Panc1 (cell line): ENCODE measurements at regions not wholly inside any gene's neighbourhood (a gene's known extent, or its start where the extent isn't known, plus 50 kb on each side); places are given as distances from the start of the nearest gene placed in this dataset.
"Not testable (repeated sequence)": the region's sequence is repeated elsewhere in the genome, so short reads cannot be mapped to it uniquely, and the experiment has no call there.

Source experiments
- CTCF ChIP-seq: fragments of 450-650 bp; IDR thresholded peaks from 2 replicates; pipeline ENCODE4 v1.5.1; 2017; ENCODE audit warnings: mild to moderate bottlenecking
- POLR2AphosphoS5 ChIP-seq: IDR thresholded peaks from 2 replicates; pipeline ENCODE4 v1.6.1; 2012; ENCODE audit warnings: mild to moderate bottlenecking, low read depth, low read length, moderate library complexity
- REST ChIP-seq, 2 experiments: IDR thresholded peaks; 2 replicates each; pipeline ENCODE4 v1.6.1; 2011 to 2012; ENCODE audit warnings: low read depth in 2 of 2, control low read depth in 1 of 2, low read length in 1 of 2, mild to moderate bottlenecking in 1 of 2, moderate library complexity in 1 of 2; ENCODE audit not compliant: insufficient read depth in 1 of 2

GRCh38 chr13:63739112-63739735, 2323.6 kb upstream of the PCDH20 start:
- not testable (repeated sequence) for TF ChIP-seq POLR2AphosphoS5; REST (IDR thresholded peaks at IDR 0.05; ENCODE audit: insufficient read depth in 1 of 2, low read depth in 2 of 2, low read length in 1 of 2); CTCF
